OCI-LY3 (cell line): ENCODE measurements at regions not wholly inside any gene's neighbourhood (a gene's known extent, or its start where the extent isn't known, plus 50 kb on each side); places are given as distances from the start of the nearest gene placed in this dataset.
"Not testable (repeated sequence)": the region's sequence is repeated elsewhere in the genome, so short reads cannot be mapped to it uniquely, and the experiment has no call there.

ENCODE experiments used
- H2AFZ ChIP-seq: fragments of 200-600, 300-600 bp; shearing (Covaris generic); 2 replicates; pipeline ENCODE4 v1.6.0; 2014; ENCODE audit warnings: antibody characterized with exemption, low read depth, low read length
- H3K27ac ChIP-seq: fragments of 200-600, 300-600 bp; sonication (generic); 2 replicates; pipeline ENCODE4 v1.5.1; 2014; ENCODE audit warnings: mild to moderate bottlenecking, low read length, moderate library complexity, mixed read lengths
- H3K27me3 ChIP-seq: fragments of 200-600, 300-600 bp; sonication (generic); 2 replicates; pipeline ENCODE4 v1.6.1; 2014; ENCODE audit warnings: low read depth, low read length, mixed read lengths
- H3K36me3 ChIP-seq: fragments of 200-600, 300-600 bp; sonication (generic); replicated peaks from 2 replicates; pipeline ENCODE3; 2014; ENCODE audit warnings: low read depth, low read length, mixed read lengths
- H3K4me1 ChIP-seq: fragments of 300-600, 200-600 bp; sonication (generic); 2 replicates; pipeline ENCODE4 v1.6.1; 2014; ENCODE audit warnings: low read length, mixed read lengths
- H3K4me2 ChIP-seq: fragments of 200-600, 300-600 bp; sonication (generic); 2 replicates; pipeline ENCODE4 v1.6.1; 2014; ENCODE audit warnings: low read length, mixed read lengths
- H3K4me3 ChIP-seq: fragments of 300-600, 200-600 bp; sonication (generic); 2 replicates; pipeline ENCODE4 v1.5.1; 2014; ENCODE audit warnings: antibody characterized with exemption, mild to moderate bottlenecking, low read length, moderate library complexity
- H3K79me2 ChIP-seq: fragments of 300-600, 200-600 bp; shearing (Covaris generic); 2 replicates; pipeline ENCODE4 v1.6.1; 2014; ENCODE audit warnings: mild to moderate bottlenecking, low read length, mixed read lengths
- H3K9ac ChIP-seq: fragments of 300-600, 200-600 bp; shearing (Covaris generic); 2 replicates; pipeline ENCODE4 v1.6.0; 2014; ENCODE audit warnings: mild to moderate bottlenecking, low read length, moderate library complexity
- H3K9me3 ChIP-seq: fragments of 200-600, 300-600 bp; shearing (Covaris generic); 2 replicates; pipeline ENCODE4 v1.6.1; 2014; ENCODE audit warnings: low read length, mixed read lengths; ENCODE audit not compliant: insufficient read depth
- H4K20me1 ChIP-seq: fragments of 200-600, 300-600 bp; sonication (generic); 2 replicates; pipeline ENCODE4 v1.6.1; 2016; ENCODE audit warnings: low read length, mixed read lengths; ENCODE audit not compliant: insufficient read depth
- CTCF ChIP-seq: fragments of 200-600, 300-600 bp; sonication (generic); IDR thresholded peaks from 2 replicates; pipeline ENCODE4 v1.5.1; 2014; ENCODE audit warnings: antibody characterized with exemption, low read length, low read depth
- EZH2phosphoT487 ChIP-seq: fragments of 200-600 bp; shearing (Covaris generic); IDR thresholded peaks from 2 replicates; pipeline ENCODE4 v1.6.1; 2018; ENCODE audit warnings: antibody characterized with exemption, mixed run types, low read depth

GRCh38 chr1:29921741-29922140, 685.4 kb downstream of the PTPRU start:
- Histone ChIP-seq H3K27ac (no peak overlapping the region), H3K4me2 (no peak overlapping the region), H3K4me1 (no peaks in the 10 kb centered on the region), H3K36me3 (no peaks in the 10 kb centered on the region), H3K4me3 (no peak overlapping the region), H3K9ac (no peak overlapping the region), H2AFZ (no peak overlapping the region), H3K9me3 (no peaks in the 10 kb centered on the region), H3K27me3 (no peaks in the 10 kb centered on the region), H3K79me2 (no peaks in the 10 kb centered on the region), H4K20me1 (no peaks in the 10 kb centered on the region)
- TF ChIP-seq CTCF, result no peak
- TF ChIP-seq EZH2phosphoT487, result no peak

- Histone ChIP-seq H3K9ac (no peak overlapping the region), H3K4me3 (no peak overlapping the region), H3K9me3 (no peaks in the 10 kb centered on the region), H2AFZ (no peak overlapping the region), H3K4me1 (no peaks in the 10 kb centered on the region), H3K27me3 (no peaks in the 10 kb centered on the region), H3K27ac (no peak overlapping the region), H4K20me1 (no peaks in the 10 kb centered on the region), H3K36me3 (no peaks in the 10 kb centered on the region), H3K4me2 (no peak overlapping the region), H3K79me2 (no peaks in the 10 kb centered on the region)
- TF ChIP-seq EZH2phosphoT487, result no peak
- no peak for TF ChIP-seq CTCF
Observed at GRCh38 chr1:29920784-29921183, 684.5 kb downstream of the PTPRU start.

GRCh38 chr1:29920316-29920715, 684.0 kb downstream of the PTPRU start:
- Histone ChIP-seq H3K4me2 (no peak overlapping the region), H3K27ac (no peak overlapping the region), H3K9me3 (no peaks in the 10 kb centered on the region), H3K27me3 (no peaks in the 10 kb centered on the region), H3K4me1 (no peaks in the 10 kb centered on the region), H4K20me1 (no peaks in the 10 kb centered on the region), H3K9ac (no peak overlapping the region), H3K36me3 (no peaks in the 10 kb centered on the region), H3K79me2 (no peaks in the 10 kb centered on the region), H2AFZ (no peak overlapping the region), H3K4me3 (no peak overlapping the region)
- no peak for TF ChIP-seq CTCF
- no peak for TF ChIP-seq EZH2phosphoT487

GRCh38 chr1:29919041-29919440, 682.7 kb downstream of the PTPRU start:
- H3K27ac ChIP-seq, H3K4me1 ChIP-seq, H4K20me1 ChIP-seq, H3K36me3 ChIP-seq, H3K79me2 ChIP-seq, H3K4me3 ChIP-seq, H2AFZ ChIP-seq, H3K4me2 ChIP-seq, H3K27me3 ChIP-seq, H3K9me3 ChIP-seq, H3K9ac ChIP-seq: not testable (repeated sequence)
